ENCODE measurements at regions not wholly inside any gene's neighbourhood (a gene's known extent, or its start where the extent isn't known, plus 50 kb on each side); places are given as distances from the start of the nearest gene placed in this dataset.
"Not testable (repeated sequence)": the region's sequence is repeated elsewhere in the genome, so short reads cannot be mapped to it uniquely, and the experiment has no call there.

DNA sequence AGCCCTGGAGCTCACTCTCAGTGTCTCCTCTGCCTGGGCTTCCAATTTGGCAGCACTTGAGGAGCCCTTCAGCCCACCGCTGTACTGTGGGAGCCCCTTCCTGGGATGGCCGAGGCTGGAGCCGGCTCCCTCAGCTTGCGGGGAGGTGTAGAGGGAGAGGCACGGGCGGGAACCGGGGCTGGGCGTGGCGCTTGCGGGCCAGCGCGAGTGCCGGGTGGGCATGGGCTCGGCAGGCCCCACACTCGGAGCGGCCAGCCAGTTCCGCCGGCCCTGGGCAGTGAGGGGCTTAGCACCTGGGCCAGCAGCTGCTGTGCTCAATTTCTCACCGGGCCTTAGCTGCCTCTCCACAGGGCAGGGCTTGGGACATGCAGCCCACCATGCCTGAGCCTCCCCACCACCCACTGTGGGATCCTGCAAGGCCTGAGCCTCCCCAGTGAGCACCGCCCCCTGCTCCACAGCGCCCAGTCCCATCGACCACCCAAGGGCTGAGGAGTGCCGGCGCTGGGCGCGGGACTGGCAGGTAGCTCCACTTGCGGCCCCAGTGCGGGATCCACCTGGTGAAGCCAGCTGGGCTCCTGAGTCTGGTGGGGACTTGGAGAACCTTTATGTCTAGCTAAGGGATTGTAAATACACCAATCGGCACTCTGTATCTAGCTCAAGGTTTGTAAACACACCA is 65.1 kb upstream of the ROPN1B start:
- H3K4me1 ChIP-seq (ENCODE audit: control insufficient read depth in 3 of 3, insufficient read depth in 2 of 3, low read depth in 1 of 3, low read length in 2 of 3); H3K9me3 ChIP-seq (ENCODE audit: control insufficient read depth in 2 of 2, insufficient read depth in 1 of 2, low read depth in 1 of 2, low read length in 1 of 2); FAIRE-seq; H3K4me3 ChIP-seq (ENCODE audit: low read depth in 1 of 3, low read length in 3 of 3); H3K27ac ChIP-seq (ENCODE audit: low read depth in 1 of 3, low read length in 2 of 3); DNase-seq; H3K27me3 ChIP-seq (ENCODE audit: control insufficient read depth in 3 of 3, insufficient read depth in 3 of 3, low read length in 3 of 3): not testable (repeated sequence)
- H3K36me3 ChIP-seq (ENCODE audit: control insufficient read depth in 3 of 3, insufficient read depth in 2 of 3, low read depth in 1 of 3, low read length in 3 of 3), result peaks cover 0 to 32% (median 0%) of the 10 kb centered on the region in 3 donors
- WGBS, 3 donors, result 94 to 97% (median 94%) methylated on average over 28 to 29 of the region's 29 CpGs

DNA sequence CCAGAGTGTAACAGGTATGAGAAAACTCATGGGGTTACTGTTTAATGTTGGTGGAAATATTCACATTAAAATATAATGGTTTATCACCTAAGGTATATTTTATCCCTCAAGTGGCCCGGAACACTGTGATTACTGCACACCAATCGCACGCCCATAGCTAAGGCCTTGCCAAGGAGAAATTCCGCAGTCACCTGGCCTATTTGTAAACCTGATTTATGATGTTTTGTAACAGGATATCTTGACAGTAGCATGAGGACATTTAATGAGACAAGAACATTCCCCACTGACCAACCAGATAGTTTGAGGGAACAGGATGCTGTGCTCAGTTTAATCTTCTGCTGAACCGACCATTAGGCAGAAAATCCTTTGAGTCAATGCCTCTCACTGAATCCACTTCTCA is 61.7 kb upstream of the ROPN1B start:
- not testable (repeated sequence) for H3K9me3 ChIP-seq (ENCODE audit: control insufficient read depth in 2 of 2, insufficient read depth in 1 of 2, low read depth in 1 of 2, low read length in 1 of 2); H3K4me3 ChIP-seq (ENCODE audit: low read depth in 1 of 3, low read length in 3 of 3); H3K4me1 ChIP-seq (ENCODE audit: control insufficient read depth in 3 of 3, insufficient read depth in 2 of 3, low read depth in 1 of 3, low read length in 2 of 3); H3K27ac ChIP-seq (ENCODE audit: low read depth in 1 of 3, low read length in 2 of 3); DNase-seq; FAIRE-seq; H3K27me3 ChIP-seq (ENCODE audit: control insufficient read depth in 3 of 3, insufficient read depth in 3 of 3, low read length in 3 of 3)
- peaks cover 0 to 21% (median 0%) of the 10 kb centered on the region in 3 donors for H3K36me3 ChIP-seq (ENCODE audit: control insufficient read depth in 3 of 3, insufficient read depth in 2 of 3, low read depth in 1 of 3, low read length in 3 of 3)
- WGBS, 3 donors, result 86 to 95% (median 95%) methylated on average over 5 of the region's 5 CpGs

DNA sequence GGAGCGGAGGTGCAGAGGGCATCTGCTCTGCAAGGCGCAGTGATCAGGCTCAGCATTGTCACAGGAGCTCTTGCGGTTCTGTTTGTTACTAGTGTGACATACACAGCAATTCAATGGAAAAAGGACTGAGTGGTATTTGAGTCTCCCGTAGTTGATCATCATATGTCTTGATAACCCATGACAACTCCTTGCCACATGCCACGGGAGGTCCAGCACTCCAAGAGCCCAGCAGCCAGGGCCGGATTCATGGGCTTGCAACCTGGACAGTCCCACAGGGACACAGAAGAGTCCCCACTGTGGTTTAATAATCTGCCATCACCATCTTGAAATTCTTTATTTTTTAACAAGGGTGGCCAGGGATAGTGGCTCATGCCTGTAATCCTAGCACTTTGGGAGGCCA is 58.1 kb upstream of the ROPN1B start:
- not testable (repeated sequence) for FAIRE-seq; H3K27me3 ChIP-seq (ENCODE audit: control insufficient read depth in 3 of 3, insufficient read depth in 3 of 3, low read length in 3 of 3); H3K27ac ChIP-seq (ENCODE audit: low read depth in 1 of 3, low read length in 2 of 3); H3K36me3 ChIP-seq (ENCODE audit: control insufficient read depth in 3 of 3, insufficient read depth in 2 of 3, low read depth in 1 of 3, low read length in 3 of 3); DNase-seq; H3K4me1 ChIP-seq (ENCODE audit: control insufficient read depth in 3 of 3, insufficient read depth in 2 of 3, low read depth in 1 of 3, low read length in 2 of 3); H3K4me3 ChIP-seq (ENCODE audit: low read depth in 1 of 3, low read length in 3 of 3); H3K9me3 ChIP-seq (ENCODE audit: control insufficient read depth in 2 of 2, insufficient read depth in 1 of 2, low read depth in 1 of 2, low read length in 1 of 2)
- 91 to 95% (median 94%) methylated on average over 6 of the region's 6 CpGs for WGBS, 3 donors

DNA sequence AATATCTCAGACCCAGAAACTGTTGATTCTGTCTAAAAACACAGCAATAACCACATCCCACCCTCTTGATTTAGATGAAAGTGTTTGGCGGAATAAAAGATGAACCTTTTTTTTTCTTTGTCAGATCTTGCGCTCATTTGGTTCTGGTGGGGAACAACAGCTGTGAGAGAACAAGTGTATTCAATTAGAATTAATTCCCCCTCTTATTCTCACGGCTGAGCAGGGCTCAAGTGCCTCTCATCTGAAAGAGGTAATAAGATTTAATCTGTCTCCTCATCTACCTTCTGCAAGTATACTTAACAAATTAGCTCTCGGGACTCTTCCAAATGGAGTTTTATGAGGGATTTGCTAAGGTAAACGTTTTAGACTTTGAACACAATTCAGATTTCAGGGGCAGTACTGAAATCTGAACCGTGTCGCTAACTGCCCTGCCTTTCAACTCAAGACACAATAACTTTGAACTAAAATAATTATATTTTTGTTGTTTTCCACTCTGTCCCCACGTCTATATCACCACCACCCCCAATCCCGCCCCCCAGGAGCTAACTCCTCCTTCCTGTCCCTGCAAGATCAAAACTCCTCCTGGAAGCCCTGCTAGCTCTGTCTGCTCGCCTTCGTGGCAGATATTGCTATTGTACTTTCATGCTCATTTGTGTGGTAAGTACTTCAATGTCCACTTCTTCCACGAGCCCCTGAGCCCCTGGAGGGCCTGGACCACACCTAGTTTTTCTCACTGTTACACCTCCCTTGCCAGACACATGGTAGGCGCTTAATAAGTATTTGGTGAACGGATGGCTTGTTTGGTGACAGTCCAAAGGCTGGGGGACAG is 54.2 kb upstream of the ROPN1B start:
- not testable (repeated sequence) for H3K36me3 ChIP-seq (ENCODE audit: control insufficient read depth in 3 of 3, insufficient read depth in 2 of 3, low read depth in 1 of 3, low read length in 3 of 3); H3K27me3 ChIP-seq (ENCODE audit: control insufficient read depth in 3 of 3, insufficient read depth in 3 of 3, low read length in 3 of 3); FAIRE-seq; H3K9me3 ChIP-seq (ENCODE audit: control insufficient read depth in 2 of 2, insufficient read depth in 1 of 2, low read depth in 1 of 2, low read length in 1 of 2); H3K4me1 ChIP-seq (ENCODE audit: control insufficient read depth in 3 of 3, insufficient read depth in 2 of 3, low read depth in 1 of 3, low read length in 2 of 3)
- peak overlapping the region; percentile 94 to 96 (median 94) for H3K27ac ChIP-seq (ENCODE audit: low read depth in 1 of 3, low read length in 2 of 3)
- peak; percentile 47 to 65 for DNase-seq
- 11 to 21% (median 11%) methylated on average over 14 of the region's 14 CpGs for WGBS, 3 donors
- H3K4me3 ChIP-seq (ENCODE audit: low read depth in 1 of 3, low read length in 3 of 3), result peak overlapping the region; percentile 35 to 71 (median 68)

DNA sequence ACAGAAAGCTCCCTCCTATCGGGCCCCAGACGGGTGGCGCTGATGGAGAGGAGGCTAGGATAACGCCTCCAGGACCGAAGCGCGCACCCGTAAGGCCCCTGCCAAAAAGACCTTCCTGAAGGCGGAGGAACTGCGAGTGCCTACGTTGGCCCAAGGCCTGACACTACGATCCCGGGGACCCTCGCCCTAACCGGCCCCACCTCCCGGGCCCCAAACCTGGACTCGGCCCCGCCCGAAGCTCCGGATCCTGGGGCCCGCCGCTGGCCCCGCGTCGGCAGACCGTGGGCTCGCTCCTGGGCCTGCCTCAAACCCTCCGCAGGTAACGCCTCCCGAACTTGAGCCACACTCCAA is 53.6 kb upstream of the ROPN1B start:
- 0% methylated on average over 12 to 30 of the region's 30 CpGs for WGBS, 3 donors
- Histone ChIP-seq H3K4me3 (ENCODE audit: low read depth in 1 of 3, low read length in 3 of 3) (peak overlapping the region; percentile 35 to 71 (median 68)), H3K27ac (ENCODE audit: low read depth in 1 of 3, low read length in 2 of 3) (peak overlapping the region; percentile 94 to 96 (median 94))
- DNase-seq, result peak in 1 of 2 donors; percentile 76
- H3K36me3 ChIP-seq (ENCODE audit: control insufficient read depth in 3 of 3, insufficient read depth in 2 of 3, low read depth in 1 of 3, low read length in 3 of 3); H3K4me1 ChIP-seq (ENCODE audit: control insufficient read depth in 3 of 3, insufficient read depth in 2 of 3, low read depth in 1 of 3, low read length in 2 of 3); H3K9me3 ChIP-seq (ENCODE audit: control insufficient read depth in 2 of 2, insufficient read depth in 1 of 2, low read depth in 1 of 2, low read length in 1 of 2); FAIRE-seq; H3K27me3 ChIP-seq (ENCODE audit: control insufficient read depth in 3 of 3, insufficient read depth in 3 of 3, low read length in 3 of 3): not testable (repeated sequence)

DNA sequence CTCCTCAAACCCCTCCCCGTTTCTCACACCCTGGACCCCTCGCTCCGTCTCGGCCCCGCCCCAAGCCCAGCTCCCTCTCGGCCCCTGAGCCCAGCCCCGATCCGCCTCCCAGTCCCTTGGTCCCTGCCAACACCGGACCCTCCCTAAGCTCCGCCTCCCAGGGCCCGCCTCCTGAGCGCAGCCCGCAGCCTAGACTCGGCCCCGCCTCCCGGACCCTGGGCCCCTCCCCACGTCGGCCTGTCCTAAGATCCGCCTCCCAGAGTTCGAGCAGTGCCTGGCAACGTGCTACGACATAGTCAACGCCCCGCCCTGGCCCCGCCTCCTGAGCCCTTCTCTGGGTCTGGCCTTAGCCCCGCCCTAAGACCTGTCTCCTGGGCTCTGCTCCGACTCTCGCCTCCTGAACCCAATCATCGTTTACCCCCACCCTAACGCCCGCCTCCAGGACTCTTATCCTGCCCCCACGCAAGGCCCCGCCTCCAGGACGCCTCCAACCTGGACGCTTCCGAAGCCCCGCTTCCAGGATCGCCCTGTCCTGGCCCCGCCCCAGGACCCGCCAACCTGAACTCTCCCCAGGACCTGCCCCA is 53.1 kb upstream of the ROPN1B start:
- 0 to 1% (median 1%) methylated on average over 32 to 40 of the region's 40 CpGs for WGBS, 3 donors
- not testable (repeated sequence) for H3K36me3 ChIP-seq (ENCODE audit: control insufficient read depth in 3 of 3, insufficient read depth in 2 of 3, low read depth in 1 of 3, low read length in 3 of 3); H3K4me1 ChIP-seq (ENCODE audit: control insufficient read depth in 3 of 3, insufficient read depth in 2 of 3, low read depth in 1 of 3, low read length in 2 of 3); H3K27me3 ChIP-seq (ENCODE audit: control insufficient read depth in 3 of 3, insufficient read depth in 3 of 3, low read length in 3 of 3); H3K9me3 ChIP-seq (ENCODE audit: control insufficient read depth in 2 of 2, insufficient read depth in 1 of 2, low read depth in 1 of 2, low read length in 1 of 2)
- Histone ChIP-seq H3K27ac (ENCODE audit: low read depth in 1 of 3, low read length in 2 of 3) (peak overlapping the region; percentile 94 to 96 (median 94)), H3K4me3 (ENCODE audit: low read depth in 1 of 3, low read length in 3 of 3) (peak overlapping the region; percentile 35 to 71 (median 68))
- FAIRE-seq (peak; percentile 89), DNase-seq (peak; percentile 99)

DNA sequence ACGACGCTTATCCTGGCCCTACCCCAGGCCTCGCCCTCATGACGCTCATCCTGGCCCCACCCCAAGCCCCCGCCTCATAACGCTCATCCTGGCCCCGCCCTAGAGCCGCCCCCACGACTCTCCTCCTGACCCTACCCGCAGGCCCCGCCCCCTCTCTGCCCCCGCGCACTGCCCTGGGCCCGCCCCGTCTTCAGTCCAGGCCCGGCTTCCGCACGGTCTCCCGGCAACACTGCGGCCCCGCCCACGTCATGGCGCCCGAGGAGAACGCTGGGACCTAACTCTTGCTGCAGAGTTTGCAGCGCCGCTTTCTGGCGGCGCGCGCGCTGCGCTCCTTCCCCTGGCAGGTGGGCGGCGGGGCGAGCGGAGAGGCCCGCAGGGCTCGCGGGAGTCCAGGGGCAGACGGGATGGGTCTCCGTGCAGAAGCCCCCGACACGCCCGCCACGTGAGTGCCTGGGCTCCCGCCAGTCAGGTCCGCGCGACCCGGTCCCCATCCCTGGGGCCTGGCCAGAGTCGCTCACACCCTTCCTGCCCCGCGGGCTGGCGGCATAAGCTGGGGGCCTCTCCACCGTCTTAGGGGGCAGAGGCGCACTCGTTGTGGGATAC is 52.5 kb upstream of the ROPN1B start:
- peaks cover 0 to 4% (median 0%) of the 10 kb centered on the region in 3 donors for H3K36me3 ChIP-seq (ENCODE audit: control insufficient read depth in 3 of 3, insufficient read depth in 2 of 3, low read depth in 1 of 3, low read length in 3 of 3)
- peaks cover 0 to 4% (median 0%) of the 10 kb centered on the region in 3 donors for H3K4me1 ChIP-seq (ENCODE audit: control insufficient read depth in 3 of 3, insufficient read depth in 2 of 3, low read depth in 1 of 3, low read length in 2 of 3)
- no peaks in the 10 kb centered on the region for H3K9me3 ChIP-seq (ENCODE audit: control insufficient read depth in 2 of 2, insufficient read depth in 1 of 2, low read depth in 1 of 2, low read length in 1 of 2)
- peak overlapping the region; percentile 56 to 73 (median 59) for H3K4me3 ChIP-seq (ENCODE audit: low read depth in 1 of 3, low read length in 3 of 3)
- no peak for FAIRE-seq
- DNase-seq, result peak; percentile 97
- no peaks in the 10 kb centered on the region for H3K27me3 ChIP-seq (ENCODE audit: control insufficient read depth in 3 of 3, insufficient read depth in 3 of 3, low read length in 3 of 3)
- peak overlapping the region; percentile 71 to 96 (median 94) for H3K27ac ChIP-seq (ENCODE audit: low read depth in 1 of 3, low read length in 2 of 3)
- WGBS, 3 donors, result 0 to 1% (median 1%) methylated on average over 25 to 57 of the region's 58 CpGs

DNA sequence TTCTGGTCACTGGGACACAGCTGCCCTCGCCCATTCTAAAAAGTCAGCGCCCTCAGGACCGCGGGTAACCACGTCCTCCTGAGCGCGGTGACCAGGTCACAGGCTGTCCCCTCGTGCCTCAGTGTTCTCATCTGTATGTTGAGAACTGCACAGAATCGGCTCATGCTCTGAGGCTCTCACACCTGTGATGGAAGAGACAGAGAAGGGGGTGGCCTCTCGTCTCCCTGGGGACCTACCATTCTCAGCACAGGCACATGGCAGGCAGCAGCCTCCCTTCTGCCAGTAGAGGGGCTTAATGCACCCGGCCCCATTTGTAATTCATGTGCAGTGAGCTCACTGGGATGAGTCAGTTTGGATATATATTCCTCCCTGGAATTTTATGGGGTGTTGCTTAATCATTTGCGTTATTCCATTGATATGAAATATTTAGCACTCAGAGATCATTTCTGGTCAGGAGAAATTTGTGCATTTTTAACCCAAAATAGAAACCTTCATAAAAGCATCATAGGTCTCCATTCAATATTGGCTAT is 51.9 kb upstream of the ROPN1B start:
- H3K4me1 ChIP-seq (ENCODE audit: control insufficient read depth in 3 of 3, insufficient read depth in 2 of 3, low read depth in 1 of 3, low read length in 2 of 3); H3K36me3 ChIP-seq (ENCODE audit: control insufficient read depth in 3 of 3, insufficient read depth in 2 of 3, low read depth in 1 of 3, low read length in 3 of 3); H3K9me3 ChIP-seq (ENCODE audit: control insufficient read depth in 2 of 2, insufficient read depth in 1 of 2, low read depth in 1 of 2, low read length in 1 of 2); FAIRE-seq; H3K27me3 ChIP-seq (ENCODE audit: control insufficient read depth in 3 of 3, insufficient read depth in 3 of 3, low read length in 3 of 3): not testable (repeated sequence)
- H3K27ac ChIP-seq (ENCODE audit: low read depth in 1 of 3, low read length in 2 of 3), result peak overlapping the region; percentile 68 to 88 (median 71)
- 2 to 4% (median 4%) methylated on average over 12 of the region's 12 CpGs for WGBS, 3 donors
- peak; percentile 7 to 54 for DNase-seq
- H3K4me3 ChIP-seq (ENCODE audit: low read depth in 1 of 3, low read length in 3 of 3), result peak overlapping the region; percentile 56 to 73 (median 59)
